Naive thymus-derived CD4-positive, alpha-beta T cell (primary cell): ENCODE measurements at regions not wholly inside any gene's neighbourhood (a gene's known extent, or its start where the extent isn't known, plus 50 kb on each side); places are given as distances from the start of the nearest gene placed in this dataset.

Experiments used
- ATAC-seq: fragments of 150-1000 bp; cut with Tn5 transposase; 2 replicates; pipeline ENCODE4 v1.10.0; 2021; ENCODE audit warnings: mild to moderate bottlenecking, moderate library complexity
- CTCF ChIA-PET: fragments of 350-600 bp; sonication (Branson Sonifier 250); formaldehyde crosslinking; loops from one replicate; lab custom pipeline; 2021; ENCODE audit warnings: antibody characterized with exemption; lab: Charles Lee
- POLR2A ChIA-PET: fragments of 350-600 bp; sonication (Branson Sonifier 250); formaldehyde crosslinking; loops from one replicate; lab custom pipeline; 2021; ENCODE audit warnings: antibody characterized with exemption, inconsistent platforms; lab: Charles Lee
- DNase-seq, 9 donors: peaks; one replicate each; pipeline versions ENCODE4 v3.0.0 to v3.0.0-alpha.2; 2020 to 2022; ENCODE audit warnings: mixed read lengths in 1 of 9
- H3K27ac ChIP-seq: one replicate; pipeline ENCODE4 v1.7.0; 2013; ENCODE audit warnings: mild to moderate bottlenecking, low read depth, low read length, moderate library complexity
- H3K27me3 ChIP-seq, 2 donors: one replicate each; pipeline ENCODE4 v1.7.0; 2013; ENCODE audit warnings: low read length in 2 of 2, mild to moderate bottlenecking in 2 of 2, moderate library complexity in 2 of 2; ENCODE audit not compliant: control insufficient read depth in 2 of 2, insufficient read depth in 2 of 2
- H3K36me3 ChIP-seq, 3 experiments: 1 replicate in 2 of 3; 2 replicates in 1 of 3; pipeline ENCODE4 v1.7.0; 2013; ENCODE audit warnings: low read length in 3 of 3, mild to moderate bottlenecking in 3 of 3, moderate library complexity in 1 of 3; ENCODE audit not compliant: insufficient read depth in 3 of 3, control insufficient read depth in 2 of 3
- H3K4me1 ChIP-seq, 2 donors: one replicate each; pipeline ENCODE4 v1.7.0; 2013; ENCODE audit warnings: low read length in 2 of 2, mild to moderate bottlenecking in 2 of 2, moderate library complexity in 1 of 2; ENCODE audit not compliant: control insufficient read depth in 2 of 2, insufficient read depth in 2 of 2
- H3K4me3 ChIP-seq: 2 replicates; pipeline ENCODE4 v1.7.0; 2013; ENCODE audit warnings: mild to moderate bottlenecking, low read length
- H3K9me3 ChIP-seq, 3 experiments: 1 replicate in 2 of 3; 2 replicates in 1 of 3; pipeline ENCODE4 v1.7.0; 2013; ENCODE audit warnings: low read length in 3 of 3; ENCODE audit not compliant: control insufficient read depth in 2 of 3
- H3K27ac Mint-ChIP-seq, 9 donors: one replicate each; pipeline ENCODE4 v1.8.0; 2020 to 2022; ENCODE audit warnings: mixed read lengths in 9 of 9, mild to moderate bottlenecking in 8 of 9, moderate library complexity in 5 of 9, inconsistent platforms in 2 of 9
- H3K27me3 Mint-ChIP-seq, 5 donors: one replicate each; pipeline ENCODE4 v1.8.0; 2021 to 2022; ENCODE audit warnings: mixed read lengths in 5 of 5, mild to moderate bottlenecking in 1 of 5
- H3K36me3 Mint-ChIP-seq, 5 donors: one replicate each; pipeline ENCODE4 v1.8.0; 2020 to 2022; ENCODE audit warnings: mixed read lengths in 5 of 5, mild to moderate bottlenecking in 3 of 5, inconsistent platforms in 1 of 5
- H3K4me1 Mint-ChIP-seq, 7 donors: one replicate each; pipeline ENCODE4 v1.8.0; 2020 to 2022; ENCODE audit warnings: mixed read lengths in 7 of 7, mild to moderate bottlenecking in 3 of 7, inconsistent platforms in 1 of 7
- H3K4me3 Mint-ChIP-seq, 10 donors: one replicate each; pipeline ENCODE4 v1.8.0; 2020 to 2022; ENCODE audit warnings: mild to moderate bottlenecking in 10 of 10, mixed read lengths in 10 of 10, moderate library complexity in 6 of 10, inconsistent platforms in 2 of 10
- H3K9me3 Mint-ChIP-seq, 11 donors: one replicate each; pipeline ENCODE4 v1.8.0; 2020 to 2022; ENCODE audit warnings: mixed read lengths in 11 of 11, mild to moderate bottlenecking in 4 of 11, inconsistent platforms in 1 of 11, moderate library complexity in 1 of 11
- intact Hi-C, 2 donors: fragments of 100-400 bp; cut with micrococcal nuclease; formaldehyde crosslinking; loops; one replicate each; pipeline ENCODE4 v1.15.1; 2023

- ChIA-PET CTCF (interaction anchor here (0.5 to 1.0 kb wide), 2 partner anchors 241 to 253 kb away, joined by 4 to 5 read pairs; no protein-coding TSS in a partner anchor), POLR2A (interaction anchor here (0.6 to 1.3 kb wide), 4 partner anchors 9 to 911 kb away, joined by 3 to 4 read pairs (median 4); no protein-coding TSS in a partner anchor)
- Mint-ChIP-seq H3K27ac (peak overlapping the region in 6 of 9 donors; percentile 43 to 76 (median 59)), H3K4me1 (peaks cover 14 to 69% (median 51%) of the 10 kb centered on the region in 7 donors), H3K4me3 (peak overlapping the region in 9 of 10 donors; percentile 46 to 80 (median 62)), H3K36me3 (peaks cover 0 to 11% (median 4%) of the 10 kb centered on the region in 5 donors), H3K9me3 (peaks cover 0 to 12% (median 0%) of the 10 kb centered on the region in 11 donors), H3K27me3 (peaks cover 0 to 3% (median 0%) of the 10 kb centered on the region in 5 donors)
- ATAC-seq (no peak), DNase-seq (peak in 6 of 9 donors; percentile 5 to 44 (median 29))
- intact Hi-C loops = loop anchor here in 1 of 2 donors (2.0 to 10.0 kb wide), 4 partner anchors 104 to 1400 kb away; partner anchors contain the start of gene BCL11B
- Histone ChIP-seq H3K27me3 (no peaks in the 10 kb centered on the region), H3K9me3 (no peaks in the 10 kb centered on the region), H3K36me3 (no peaks in the 10 kb centered on the region), H3K4me3 (no peak overlapping the region), H3K4me1 (peaks cover 3 to 38% of the 10 kb centered on the region in 2 donors), H3K27ac (no peak overlapping the region)
Measured at GRCh38 chr14:97874394-97874793, 1077.2 kb downstream of the VRK1 start.

GRCh38 chr14:97878206-97878605 lies 1081.0 kb downstream of the VRK1 start:
- no peaks in the 10 kb centered on the region for H3K36me3 ChIP-seq
- H3K4me3 ChIP-seq = no peak overlapping the region
- Mint-ChIP-seq H3K36me3 (peaks cover 0 to 14% (median 0%) of the 10 kb centered on the region in 5 donors), H3K4me3 (peak overlapping the region in 2 of 10 donors; percentile 51 to 70), H3K4me1 (peaks cover 12 to 75% (median 68%) of the 10 kb centered on the region in 7 donors), H3K9me3 (peaks cover 0 to 14% (median 0%) of the 10 kb centered on the region in 11 donors), H3K27me3 (peaks cover 0 to 3% (median 0%) of the 10 kb centered on the region in 5 donors), H3K27ac (peak overlapping the region in 8 of 9 donors; percentile 82 to 99 (median 91))
- H3K27ac ChIP-seq = peak overlapping the region; percentile 51
- DNase-seq (no peak), ATAC-seq (no peak)
- H3K27me3 ChIP-seq = no peaks in the 10 kb centered on the region
- peaks cover 3 to 42% of the 10 kb centered on the region in 2 donors for H3K4me1 ChIP-seq
- intact Hi-C loops = loop anchor here in 1 of 2 donors (5.0 to 10.0 kb wide), 4 partner anchors 153 to 1397 kb away; partner anchors contain the start of gene BCL11B
- CTCF ChIA-PET = no interaction called here
- H3K9me3 ChIP-seq = no peaks in the 10 kb centered on the region
- POLR2A ChIA-PET = interaction anchor here (0.6 to 1.5 kb wide), 8 partner anchors 13 to 283 kb away, joined by 3 to 9 read pairs (median 4); no protein-coding TSS in a partner anchor

GRCh38 chr14:97878727-97879126 lies 1081.5 kb downstream of the VRK1 start:
- Histone ChIP-seq H3K36me3 (no peaks in the 10 kb centered on the region), H3K27me3 (no peaks in the 10 kb centered on the region), H3K9me3 (no peaks in the 10 kb centered on the region), H3K4me3 (no peak overlapping the region), H3K4me1 (peaks cover 3 to 36% of the 10 kb centered on the region in 2 donors), H3K27ac (peak overlapping the region; percentile 51)
- peak in 7 of 9 donors; percentile 31 to 77 (median 70) for DNase-seq
- ChIA-PET CTCF (interaction anchor here (0.6 to 0.9 kb wide), 2 partner anchors 275 to 276 kb away, joined by 3 read pairs; no protein-coding TSS in a partner anchor), POLR2A (interaction anchor here (0.5 to 1.5 kb wide), 9 partner anchors 13 to 470 kb away, joined by 3 to 9 read pairs (median 3); no protein-coding TSS in a partner anchor)
- peaks cover 0 to 14% (median 0%) of the 10 kb centered on the region in 11 donors for H3K9me3 Mint-ChIP-seq
- peaks cover 0 to 3% (median 0%) of the 10 kb centered on the region in 5 donors for H3K27me3 Mint-ChIP-seq
- peaks cover 12 to 75% (median 66%) of the 10 kb centered on the region in 7 donors for H3K4me1 Mint-ChIP-seq
- intact Hi-C loops = loop anchor here in 1 of 2 donors (5.0 to 10.0 kb wide), 4 partner anchors 154 to 1396 kb away; partner anchors contain the start of gene BCL11B
- peak; percentile 78 for ATAC-seq
- peaks cover 0 to 14% (median 0%) of the 10 kb centered on the region in 5 donors for H3K36me3 Mint-ChIP-seq
- peak overlapping the region in 9 of 10 donors; percentile 2 to 70 (median 41) for H3K4me3 Mint-ChIP-seq
- H3K27ac Mint-ChIP-seq = peak overlapping the region; percentile 81 to 99 (median 90)

GRCh38 chr14:97887690-97888089 lies 1090.5 kb downstream of the VRK1 start:
- Histone ChIP-seq H3K36me3 (no peaks in the 10 kb centered on the region), H3K9me3 (no peaks in the 10 kb centered on the region), H3K4me1 (no peaks in the 10 kb centered on the region), H3K27me3 (no peaks in the 10 kb centered on the region), H3K4me3 (no peak overlapping the region), H3K27ac (no peak overlapping the region)
- no peak overlapping the region for H3K4me3 Mint-ChIP-seq
- intact Hi-C loops = no loop called here
- H3K27me3 Mint-ChIP-seq = no peaks in the 10 kb centered on the region
- DNase-seq (no peak), ATAC-seq (no peak)
- peaks cover 0 to 4% (median 2%) of the 10 kb centered on the region in 5 donors for H3K36me3 Mint-ChIP-seq
- H3K4me1 Mint-ChIP-seq = peaks cover 0 to 15% (median 7%) of the 10 kb centered on the region in 7 donors
- peaks cover 0 to 14% (median 0%) of the 10 kb centered on the region in 11 donors for H3K9me3 Mint-ChIP-seq
- ChIA-PET POLR2A (no interaction called here), CTCF (no interaction called here)
- peak overlapping the region in 1 of 9 donors; percentile 20 for H3K27ac Mint-ChIP-seq

- peaks cover 0 to 4% (median 2%) of the 10 kb centered on the region in 5 donors for H3K36me3 Mint-ChIP-seq
- no peaks in the 10 kb centered on the region for H3K27me3 Mint-ChIP-seq
- no peak for ATAC-seq
- H3K9me3 ChIP-seq = no peaks in the 10 kb centered on the region
- H3K27ac Mint-ChIP-seq = no peak overlapping the region
- POLR2A ChIA-PET = no interaction called here
- no peaks in the 10 kb centered on the region for H3K4me1 ChIP-seq
- intact Hi-C loops = no loop called here
- peaks cover 0 to 14% (median 0%) of the 10 kb centered on the region in 11 donors for H3K9me3 Mint-ChIP-seq
- H3K4me3 ChIP-seq = no peak overlapping the region
- H3K27ac ChIP-seq = no peak overlapping the region
- no peaks in the 10 kb centered on the region for H3K27me3 ChIP-seq
- CTCF ChIA-PET = no interaction called here
- H3K36me3 ChIP-seq = no peaks in the 10 kb centered on the region
- no peak for DNase-seq
- H3K4me1 Mint-ChIP-seq = peaks cover 0 to 15% (median 6%) of the 10 kb centered on the region in 7 donors
- H3K4me3 Mint-ChIP-seq = no peak overlapping the region
Measured at GRCh38 chr14:97888331-97888730, 1091.1 kb downstream of the VRK1 start.

GRCh38 chr14:97891515-97891914 lies 1094.3 kb downstream of the VRK1 start:
- peaks cover 0 to 13% (median 0%) of the 10 kb centered on the region in 11 donors for H3K9me3 Mint-ChIP-seq
- H3K4me3 Mint-ChIP-seq = no peak overlapping the region
- H3K4me3 ChIP-seq = no peak overlapping the region
- H3K36me3 Mint-ChIP-seq = peaks cover 0 to 5% (median 0%) of the 10 kb centered on the region in 5 donors
- DNase-seq (no peak), ATAC-seq (no peak)
- CTCF ChIA-PET = no interaction called here
- H3K27ac Mint-ChIP-seq = no peak overlapping the region
- intact Hi-C loops = no loop called here
- peaks cover 0 to 4% (median 0%) of the 10 kb centered on the region in 7 donors for H3K4me1 Mint-ChIP-seq
- H3K27me3 Mint-ChIP-seq = no peaks in the 10 kb centered on the region
- H3K9me3 ChIP-seq = no peaks in the 10 kb centered on the region
- H3K4me1 ChIP-seq = no peaks in the 10 kb centered on the region
- no peak overlapping the region for H3K27ac ChIP-seq
- no peaks in the 10 kb centered on the region for H3K36me3 ChIP-seq
- POLR2A ChIA-PET = interaction anchor here (0.8 to 1.2 kb wide), 3 partner anchors 8 to 17 kb away, joined by 3 to 8 read pairs (median 5); no protein-coding TSS in a partner anchor
- no peaks in the 10 kb centered on the region for H3K27me3 ChIP-seq
